ENCODE measurements at regions not wholly inside any gene's neighbourhood (a gene's known extent, or its start where the extent isn't known, plus 50 kb on each side); places are given as distances from the start of the nearest gene placed in this dataset.

- no peaks in the 10 kb centered on the region for H3K27me3 ChIP-seq (replicated peaks; ENCODE audit: control insufficient read depth, insufficient read depth, low read length)
- H3K36me3 ChIP-seq (ENCODE audit: control insufficient read depth, insufficient read depth, low read length), result no peaks in the 10 kb centered on the region
- TF ChIP-seq CTCF (IDR thresholded peaks at IDR 0.05; ENCODE audit: insufficient read depth, low read length, poor library complexity, severe bottlenecking), result no peak
- DNase-seq (ENCODE audit: extremely low read depth, insufficient read length), result no peak
- no peak overlapping the region for H3K4me3 ChIP-seq (replicated peaks; ENCODE audit: low read depth, low read length)
These were observed 415.4 kb upstream of the PCDH20 start for GRCh38 chr13:61831026-61831425.

GRCh38 chr13:61830475-61830874 is 414.8 kb upstream of the PCDH20 start:
- no peak for TF ChIP-seq CTCF (IDR thresholded peaks at IDR 0.05; ENCODE audit: insufficient read depth, low read length, poor library complexity, severe bottlenecking)
- DNase-seq (ENCODE audit: extremely low read depth, insufficient read length), result no peak
- no peak overlapping the region for H3K4me3 ChIP-seq (replicated peaks; ENCODE audit: low read depth, low read length)
- H3K36me3 ChIP-seq (ENCODE audit: control insufficient read depth, insufficient read depth, low read length), result no peaks in the 10 kb centered on the region
- H3K27me3 ChIP-seq (replicated peaks; ENCODE audit: control insufficient read depth, insufficient read depth, low read length), result no peaks in the 10 kb centered on the region

- DNase-seq (ENCODE audit: extremely low read depth, insufficient read length), result no peak
- no peaks in the 10 kb centered on the region for H3K36me3 ChIP-seq (ENCODE audit: control insufficient read depth, insufficient read depth, low read length)
These were observed 408.5 kb upstream of the PCDH20 start for GRCh38 chr13:61824168-61824567.

GRCh38 chr13:61812286-61812685 is 396.6 kb upstream of the PCDH20 start:
- no peak for DNase-seq (ENCODE audit: extremely low read depth, insufficient read length)
- no peaks in the 10 kb centered on the region for H3K36me3 ChIP-seq (ENCODE audit: control insufficient read depth, insufficient read depth, low read length)
- TF ChIP-seq CTCF (IDR thresholded peaks at IDR 0.05; ENCODE audit: insufficient read depth, low read length, poor library complexity, severe bottlenecking), result no peak
- H3K27me3 ChIP-seq (replicated peaks; ENCODE audit: control insufficient read depth, insufficient read depth, low read length), result no peaks in the 10 kb centered on the region
- no peak overlapping the region for H3K4me3 ChIP-seq (replicated peaks; ENCODE audit: low read depth, low read length)

More at GRCh38 chr13:61824168-61824567, 408.5 kb upstream of the PCDH20 start:
- Histone ChIP-seq H3K27me3 (replicated peaks; ENCODE audit: control insufficient read depth, insufficient read depth, low read length) (no peaks in the 10 kb centered on the region), H3K4me3 (replicated peaks; ENCODE audit: low read depth, low read length) (no peak overlapping the region)
- TF ChIP-seq CTCF (IDR thresholded peaks at IDR 0.05; ENCODE audit: insufficient read depth, low read length, poor library complexity, severe bottlenecking), result no peak

- no peaks in the 10 kb centered on the region for H3K27me3 ChIP-seq (replicated peaks; ENCODE audit: control insufficient read depth, insufficient read depth, low read length)
- no peak overlapping the region for H3K4me3 ChIP-seq (replicated peaks; ENCODE audit: low read depth, low read length)
- DNase-seq (ENCODE audit: extremely low read depth, insufficient read length), result no peak
- H3K36me3 ChIP-seq (ENCODE audit: control insufficient read depth, insufficient read depth, low read length), result no peaks in the 10 kb centered on the region
- TF ChIP-seq CTCF (IDR thresholded peaks at IDR 0.05; ENCODE audit: insufficient read depth, low read length, poor library complexity, severe bottlenecking), result no peak
These were observed 394.4 kb upstream of the PCDH20 start for GRCh38 chr13:61810065-61810464.

GRCh38 chr13:61797397-61797796 is 381.7 kb upstream of the PCDH20 start:
- no peak for DNase-seq (ENCODE audit: extremely low read depth, insufficient read length)
- Histone ChIP-seq H3K4me3 (replicated peaks; ENCODE audit: low read depth, low read length) (no peak overlapping the region), H3K27me3 (replicated peaks; ENCODE audit: control insufficient read depth, insufficient read depth, low read length) (no peaks in the 10 kb centered on the region)

More at GRCh38 chr13:61797397-61797796, 381.7 kb upstream of the PCDH20 start:
- H3K36me3 ChIP-seq (ENCODE audit: control insufficient read depth, insufficient read depth, low read length), result no peaks in the 10 kb centered on the region
- no peak for TF ChIP-seq CTCF (IDR thresholded peaks at IDR 0.05; ENCODE audit: insufficient read depth, low read length, poor library complexity, severe bottlenecking)
